GM21529 (cell line): ENCODE measurements at regions not wholly inside any gene's neighbourhood (a gene's known extent, or its start where the extent isn't known, plus 50 kb on each side); places are given as distances from the start of the nearest gene placed in this dataset.

ENCODE experiments used
- ATAC-seq: cut with Tn5 transposase; IDR thresholded peaks from one replicate; pipeline ENCODE4 v1.9.1; 2021; ENCODE audit not compliant: unreplicated experiment

DNA sequence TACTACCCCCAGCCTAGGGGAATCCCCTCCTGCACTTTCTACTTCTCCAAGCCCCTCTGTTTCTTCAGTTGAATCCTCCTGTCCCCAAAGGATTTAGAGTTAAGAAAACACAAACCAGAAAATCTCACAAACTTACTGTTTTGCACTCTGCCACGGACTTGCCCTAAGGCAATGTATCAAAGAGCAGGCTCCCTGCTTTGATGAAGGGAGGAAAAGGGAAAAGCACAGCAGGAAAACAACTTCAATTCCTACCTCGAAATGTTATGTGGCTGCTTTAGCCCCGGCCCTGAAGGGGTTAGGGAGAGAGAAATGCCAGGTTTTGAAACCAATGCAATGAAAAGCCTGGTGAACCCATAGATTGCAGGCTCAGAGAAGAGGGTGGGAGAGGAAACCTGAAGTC lies 254.7 kb downstream of the MAN2A1 start:
- no peak for ATAC-seq

DNA sequence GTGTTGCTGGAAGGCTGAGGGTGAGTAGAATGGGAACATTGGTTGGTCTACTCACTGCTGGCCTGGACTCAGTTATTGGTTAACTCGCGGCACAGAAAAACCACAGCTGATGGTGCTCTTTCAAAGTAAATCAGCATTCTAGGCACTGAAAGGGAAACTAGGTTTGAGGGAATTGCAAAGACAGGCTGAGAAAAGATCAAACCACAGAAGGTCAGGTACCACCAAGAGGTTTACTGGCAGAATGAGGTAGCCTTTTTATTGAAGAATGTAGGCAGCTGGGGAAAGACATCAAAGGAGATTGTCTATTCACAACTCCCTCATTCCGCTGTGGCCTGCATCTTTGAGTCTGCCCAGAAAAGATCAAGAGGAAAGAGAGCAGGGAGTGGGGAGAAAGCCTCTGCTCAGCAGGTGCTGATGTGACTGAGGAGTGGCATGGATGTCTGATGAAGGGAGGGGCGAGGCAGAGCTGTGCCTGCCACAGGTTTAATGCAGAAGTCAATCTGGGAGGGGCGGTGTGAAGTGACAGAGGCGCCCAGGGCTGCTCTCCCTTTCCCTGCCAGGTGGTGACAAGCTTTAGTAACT lies 255.5 kb downstream of the MAN2A1 start:
- no peak for ATAC-seq

DNA sequence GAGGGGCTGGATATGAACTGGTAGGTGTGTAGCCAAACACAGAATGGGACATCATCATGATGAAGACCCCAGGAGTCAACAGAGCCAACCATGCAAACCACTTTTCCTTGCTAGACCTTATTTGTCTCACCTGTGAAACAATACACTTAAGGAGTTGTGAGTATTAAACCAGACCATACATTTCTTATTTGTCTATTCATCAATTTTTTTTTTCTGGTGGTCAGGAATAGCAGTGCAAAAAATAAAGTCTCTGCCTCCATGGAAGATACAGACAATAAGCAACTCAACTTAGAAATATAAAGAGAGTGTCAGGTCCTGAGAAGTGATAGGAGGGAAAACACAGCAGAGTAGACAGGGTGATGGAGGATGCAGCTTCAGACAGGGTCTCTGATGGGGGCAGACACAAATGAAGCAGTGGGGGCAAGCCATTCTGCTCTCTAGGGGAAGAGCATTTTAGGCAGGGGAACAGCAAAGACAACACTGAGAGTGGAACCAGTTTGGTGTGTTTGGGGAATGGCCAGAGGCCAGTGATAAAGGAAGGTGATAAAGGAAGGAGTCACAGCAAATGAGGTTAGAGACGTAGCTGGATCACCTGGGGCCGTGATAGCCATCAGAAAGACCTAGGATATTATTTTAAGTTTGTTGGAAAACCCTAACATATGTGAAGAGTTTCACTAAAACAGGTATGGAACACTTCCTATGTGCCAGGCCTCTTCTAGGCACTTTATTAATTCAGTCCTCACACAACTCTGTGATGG lies 256.2 kb downstream of the MAN2A1 start:
- no peak for ATAC-seq

DNA sequence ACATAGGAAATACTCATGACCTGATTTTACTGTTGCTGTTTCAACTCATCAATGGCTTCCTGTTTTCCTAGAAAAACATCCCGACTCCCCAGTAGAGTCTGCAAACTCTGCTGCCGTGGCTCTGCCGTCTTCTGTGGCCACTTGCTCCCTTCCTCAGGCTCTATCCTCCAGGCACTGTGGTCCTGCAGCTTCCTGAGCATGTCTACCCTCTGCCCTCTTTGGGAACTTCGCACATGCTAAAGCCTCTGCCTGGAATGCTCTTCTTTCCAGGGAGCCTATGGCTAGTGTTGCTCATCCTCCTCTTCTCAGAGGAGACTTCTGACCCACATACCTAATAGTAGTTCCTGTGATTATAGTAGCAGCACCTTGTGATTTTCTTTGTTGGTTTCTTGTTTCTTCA lies 256.9 kb downstream of the MAN2A1 start:
- ATAC-seq, result no peak

DNA sequence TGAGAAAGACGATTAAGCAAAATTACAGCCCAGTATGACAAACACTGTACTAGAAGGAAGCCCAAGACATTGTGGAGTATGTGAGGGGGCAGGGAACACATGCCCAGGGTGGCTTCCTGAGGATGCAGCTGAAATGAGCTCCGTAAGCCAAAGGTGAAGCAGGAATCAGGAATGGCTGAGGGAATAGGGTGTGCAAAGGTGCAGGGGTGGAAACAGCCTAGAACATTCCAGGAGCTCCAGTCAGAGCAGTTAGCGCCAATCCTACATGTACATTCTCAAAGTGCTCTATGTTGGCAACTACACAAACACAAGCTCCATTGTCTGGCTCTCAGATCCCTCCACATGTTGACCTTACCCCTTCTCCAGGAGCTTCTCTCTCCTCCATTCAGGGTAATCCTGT lies 257.9 kb downstream of the MAN2A1 start:
- ATAC-seq, result no peak

DNA sequence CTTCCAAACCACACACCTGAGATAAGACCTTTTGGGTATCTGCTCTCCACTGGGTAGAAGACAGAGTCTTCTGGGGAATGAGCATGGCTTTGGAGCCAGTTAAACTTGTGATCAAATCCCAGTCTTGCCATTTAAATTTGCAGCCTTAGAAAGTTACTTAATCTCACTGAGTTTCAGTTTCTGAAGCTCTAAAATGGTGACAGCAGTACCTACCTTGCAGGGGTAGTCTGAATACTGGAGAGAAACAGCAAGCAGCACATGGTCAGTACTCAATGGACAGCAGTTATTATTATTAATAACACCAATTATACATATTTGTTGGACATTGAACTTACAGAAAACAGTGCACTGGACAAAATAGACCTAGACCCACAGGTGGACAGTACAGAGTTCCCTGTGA lies 260.9 kb downstream of the MAN2A1 start:
- ATAC-seq, result no peak

DNA sequence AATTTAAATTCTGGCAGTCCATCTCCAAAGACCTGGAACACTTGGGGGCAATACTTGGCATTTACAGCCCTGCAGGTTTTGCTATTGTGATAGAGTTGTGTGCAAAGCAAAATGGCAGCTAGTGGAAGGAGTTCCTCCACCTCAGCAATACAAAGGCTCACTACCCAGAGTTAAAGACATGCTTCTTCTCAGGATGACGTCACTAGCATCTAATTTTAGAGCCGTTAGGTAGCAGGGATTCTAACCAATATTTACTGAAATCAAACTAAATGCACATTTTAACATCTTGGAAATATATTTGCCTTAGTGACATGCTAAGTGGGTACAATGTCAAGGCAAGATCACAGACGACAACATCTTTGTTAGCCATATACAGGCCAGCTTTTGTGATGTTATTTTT lies 261.6 kb downstream of the MAN2A1 start:
- ATAC-seq, result no peak

DNA sequence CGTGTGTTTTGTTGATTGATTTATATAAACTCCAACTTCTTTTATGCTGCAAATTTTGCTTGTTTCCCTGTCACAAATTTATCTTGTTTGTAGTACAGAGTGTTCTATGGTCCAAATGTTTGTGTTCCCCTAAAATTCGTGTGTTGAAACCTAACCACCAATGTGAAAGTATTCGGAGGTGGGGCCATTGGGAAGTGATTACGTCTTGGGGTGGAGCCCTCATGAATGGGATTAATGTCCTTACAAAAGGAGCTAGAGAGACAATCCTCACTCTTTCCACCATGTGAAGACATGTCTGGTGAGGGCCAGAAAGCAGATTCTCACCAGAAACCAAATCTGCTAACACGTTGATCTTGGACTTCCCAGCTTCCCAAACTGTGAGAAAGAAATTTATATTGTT lies 262.0 kb downstream of the MAN2A1 start:
- no peak for ATAC-seq

DNA sequence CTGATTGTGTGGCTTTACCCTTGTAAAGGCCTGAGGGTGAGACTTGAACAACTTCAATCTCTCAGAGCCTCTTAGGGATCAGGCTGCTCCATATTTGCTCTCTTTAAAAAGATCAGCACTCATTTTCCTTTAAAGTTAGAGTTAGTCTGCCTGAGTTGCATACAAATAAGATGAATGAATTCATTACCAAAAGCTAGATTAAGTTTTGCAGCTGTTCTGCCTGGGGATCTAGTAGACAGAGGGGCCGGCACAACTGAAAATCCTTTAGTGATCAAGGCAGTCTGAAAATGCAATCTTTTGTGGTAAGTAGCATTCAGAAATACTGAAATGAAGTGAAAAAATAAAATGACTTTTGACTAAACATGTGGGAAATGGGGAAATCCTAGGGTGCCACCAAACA lies 264.0 kb downstream of the MAN2A1 start:
- no peak for ATAC-seq

DNA sequence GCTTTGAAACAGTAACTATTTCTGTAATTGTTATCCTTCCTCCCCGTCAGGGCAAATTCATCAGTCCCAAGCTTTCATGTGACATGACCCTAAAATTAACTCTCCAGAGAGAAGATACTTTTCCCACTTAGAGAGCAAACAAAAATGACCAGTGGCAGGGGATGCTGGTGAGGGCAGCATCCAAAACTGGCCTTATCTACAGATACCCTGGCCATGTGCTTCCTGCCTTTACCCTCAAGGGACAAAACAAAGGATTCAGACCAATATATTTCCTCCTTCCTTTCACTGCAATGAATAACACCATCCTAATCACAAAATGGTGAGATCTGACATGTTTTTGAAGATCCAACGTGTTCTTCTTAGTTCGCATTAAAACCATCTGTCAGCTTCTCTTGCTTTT lies 267.2 kb downstream of the MAN2A1 start:
- ATAC-seq, result no peak

DNA sequence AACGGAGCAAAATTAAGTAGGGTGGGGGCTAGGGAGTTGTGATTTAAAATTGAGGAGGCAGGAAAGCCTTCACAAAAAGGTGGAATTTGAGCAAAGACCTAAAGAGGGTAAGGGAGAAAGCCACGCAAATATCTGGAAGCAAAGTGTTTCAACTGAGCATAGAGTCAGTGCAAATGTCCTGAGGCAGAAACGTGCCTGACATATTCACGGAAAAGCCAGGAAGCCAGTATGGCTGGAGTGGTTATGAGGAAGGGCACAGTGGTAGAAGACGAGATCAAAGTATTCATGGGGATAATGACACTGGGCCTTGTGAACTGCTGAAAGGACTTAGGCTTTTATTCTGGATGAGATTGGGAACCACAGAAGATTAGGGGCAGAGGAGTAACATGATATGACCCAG lies 268.4 kb downstream of the MAN2A1 start:
- no peak for ATAC-seq

DNA sequence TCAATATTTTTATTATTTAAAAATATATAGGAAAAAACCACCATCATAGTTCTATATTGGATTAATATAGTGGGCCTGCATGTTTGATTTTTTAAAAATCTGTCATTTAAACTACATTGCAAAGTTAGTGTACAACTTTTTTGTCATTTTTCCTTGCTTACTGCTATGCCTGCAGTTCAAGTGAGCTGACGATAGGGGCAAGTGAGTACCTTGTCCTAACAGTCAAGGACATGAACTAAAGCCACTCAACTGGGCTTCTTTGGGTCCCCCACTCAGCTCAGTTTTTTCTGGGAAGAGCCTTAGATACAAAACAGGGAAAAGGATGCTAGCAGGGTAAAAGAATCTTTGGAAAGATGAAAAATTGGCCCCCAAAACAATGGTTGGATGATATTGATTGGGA lies 269.9 kb downstream of the MAN2A1 start:
- ATAC-seq, result no peak

DNA sequence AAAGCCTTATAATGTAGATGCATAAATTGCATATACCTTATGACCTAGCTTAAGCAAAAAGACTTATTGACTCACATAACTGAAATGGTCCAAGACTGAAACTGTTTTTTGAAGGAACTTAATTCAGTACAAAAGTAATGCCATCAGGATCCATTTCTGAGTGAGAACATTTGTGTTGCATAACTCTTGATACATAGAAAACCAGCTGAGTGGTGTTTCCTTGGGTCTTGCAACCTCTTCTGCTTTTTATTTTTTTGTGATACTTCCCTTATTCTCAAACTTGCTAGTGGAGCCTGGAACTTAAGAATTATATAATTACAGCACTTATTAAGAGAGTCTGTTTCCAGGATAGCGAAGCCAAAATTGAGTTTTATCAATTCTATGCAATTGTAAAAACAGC lies 272.0 kb downstream of the MAN2A1 start:
- ATAC-seq, result no peak

DNA sequence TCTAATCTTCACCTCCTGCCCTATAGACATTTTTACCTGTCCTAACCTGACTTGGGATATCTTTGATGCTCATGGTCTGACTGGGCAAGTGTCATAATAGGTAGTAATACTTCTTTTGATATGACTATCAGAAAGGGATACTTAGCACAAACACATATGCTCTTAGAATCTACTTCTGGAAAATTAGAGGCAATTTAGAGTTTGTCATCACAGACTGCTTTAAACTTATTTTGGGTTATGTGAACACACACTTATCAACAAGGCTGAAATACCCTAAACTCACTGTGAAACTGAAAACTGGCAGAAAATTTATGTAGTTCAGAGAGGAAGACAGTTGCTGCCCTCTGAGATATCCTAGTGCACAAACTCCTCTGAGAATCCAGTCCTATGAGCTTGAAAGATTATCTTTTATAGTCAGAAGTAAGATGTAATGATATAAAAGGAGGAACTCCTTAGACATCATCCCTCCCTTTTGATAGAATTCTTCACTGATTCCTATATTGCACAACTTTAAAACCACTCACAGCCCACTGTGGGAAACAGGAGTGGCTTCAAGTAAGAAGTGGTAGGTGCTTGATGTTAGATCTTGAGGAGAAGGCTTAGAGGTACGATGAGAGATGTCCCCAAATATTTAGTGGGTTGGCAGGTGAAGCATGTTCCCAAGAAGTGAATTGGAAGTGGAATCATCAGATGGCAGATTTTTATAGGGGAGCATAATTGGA lies 273.3 kb downstream of the MAN2A1 start:
- no peak for ATAC-seq

DNA sequence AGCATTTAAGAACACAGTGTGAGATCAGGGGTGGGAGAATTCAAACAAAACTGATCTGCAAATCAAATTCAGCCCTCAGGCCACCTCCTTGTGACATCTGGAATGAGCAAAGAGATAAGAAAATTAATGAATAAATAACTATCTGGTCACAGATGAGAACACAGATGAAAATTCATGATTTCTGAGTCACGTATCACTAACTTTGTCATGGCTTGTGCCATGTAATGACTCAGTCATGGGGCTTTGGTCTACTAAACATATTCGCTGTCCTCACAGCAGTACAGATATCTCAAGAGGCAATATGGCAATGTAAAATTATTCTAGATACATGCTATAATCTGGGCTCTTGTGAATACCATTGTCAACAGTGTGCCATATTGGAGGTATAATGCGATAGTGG lies 274.4 kb downstream of the MAN2A1 start:
- ATAC-seq, result no peak

DNA sequence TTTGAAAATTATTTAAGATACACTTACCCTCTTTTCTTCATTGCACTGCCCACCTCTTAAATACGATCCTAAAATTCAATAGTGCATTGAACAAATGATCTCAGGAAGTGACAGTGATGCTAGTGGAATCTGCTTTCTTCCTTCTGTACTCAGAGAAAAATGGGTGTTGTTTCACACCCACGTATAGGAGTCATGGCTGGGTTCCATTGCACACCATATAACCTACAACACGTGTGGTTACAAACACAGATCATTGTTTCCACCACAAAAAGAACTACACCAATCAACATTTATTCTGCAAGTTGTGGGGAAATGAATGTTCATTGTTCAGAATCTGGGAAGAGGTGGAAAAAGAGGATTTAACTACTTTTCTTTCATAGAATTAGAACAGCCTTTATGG lies 275.9 kb downstream of the MAN2A1 start:
- no peak for ATAC-seq

DNA sequence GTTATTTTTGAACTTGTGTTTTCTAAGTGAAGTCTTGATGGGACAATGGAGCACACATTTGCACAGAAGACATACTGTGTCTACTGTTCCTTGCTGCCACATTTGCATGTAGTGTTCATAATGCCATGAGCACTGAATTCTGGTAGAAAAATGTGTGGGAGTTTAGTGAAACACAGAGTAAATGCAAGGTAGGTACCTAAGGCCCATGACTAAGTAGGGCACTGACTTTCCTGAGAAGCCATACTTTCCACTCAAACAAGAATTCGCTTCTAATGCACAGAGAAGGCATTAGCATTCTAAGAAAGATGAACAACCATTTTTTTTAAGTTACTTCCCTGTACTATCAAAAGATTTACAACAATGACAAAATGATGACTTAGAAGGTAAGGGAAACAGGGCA lies 282.2 kb downstream of the MAN2A1 start:
- ATAC-seq, result no peak

DNA sequence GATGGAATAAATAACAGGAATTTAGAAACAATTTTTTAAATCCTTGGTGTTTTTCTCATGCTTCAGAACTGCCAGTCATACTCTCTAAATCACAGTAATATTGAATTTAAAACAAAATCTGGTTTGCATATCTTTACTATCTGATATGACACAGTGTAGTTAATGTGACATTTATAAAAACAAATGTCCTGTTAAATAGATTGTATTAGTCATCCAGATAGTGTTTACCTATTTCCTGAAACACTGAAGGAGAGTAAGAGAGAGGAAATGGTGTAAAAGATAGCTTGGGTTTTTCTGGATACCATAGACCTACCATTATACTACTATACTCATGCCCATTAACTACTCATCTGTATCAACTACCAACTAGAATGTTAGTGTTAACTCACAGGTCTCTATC lies 292.3 kb downstream of the MAN2A1 start:
- no peak for ATAC-seq

DNA sequence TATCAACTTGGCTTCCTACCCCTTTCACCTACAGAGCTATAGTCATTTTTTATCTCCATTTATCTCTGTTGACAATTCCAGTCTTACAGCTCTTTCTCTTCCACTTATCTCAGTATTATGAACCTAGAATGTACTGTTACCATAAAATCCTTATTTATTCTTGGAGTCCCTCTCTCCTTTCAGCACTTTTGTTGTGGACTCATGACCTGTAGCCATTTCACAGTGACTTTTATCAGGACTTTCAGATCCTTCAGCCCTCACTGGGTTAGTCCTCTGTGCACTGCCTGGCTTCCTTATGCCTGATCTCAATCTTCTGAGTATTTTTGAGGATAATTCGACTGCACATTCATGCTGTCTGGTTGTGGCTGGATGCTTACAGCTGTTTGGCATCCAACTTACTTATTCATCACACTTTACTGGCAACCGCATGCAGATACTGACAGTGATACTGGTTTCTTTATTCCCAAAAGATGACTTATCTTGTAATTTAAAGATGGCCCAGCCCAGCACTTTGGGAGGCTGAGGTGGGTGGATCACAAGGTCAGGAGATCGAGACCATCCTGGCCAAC lies 293.3 kb downstream of the MAN2A1 start:
- no peak for ATAC-seq

DNA sequence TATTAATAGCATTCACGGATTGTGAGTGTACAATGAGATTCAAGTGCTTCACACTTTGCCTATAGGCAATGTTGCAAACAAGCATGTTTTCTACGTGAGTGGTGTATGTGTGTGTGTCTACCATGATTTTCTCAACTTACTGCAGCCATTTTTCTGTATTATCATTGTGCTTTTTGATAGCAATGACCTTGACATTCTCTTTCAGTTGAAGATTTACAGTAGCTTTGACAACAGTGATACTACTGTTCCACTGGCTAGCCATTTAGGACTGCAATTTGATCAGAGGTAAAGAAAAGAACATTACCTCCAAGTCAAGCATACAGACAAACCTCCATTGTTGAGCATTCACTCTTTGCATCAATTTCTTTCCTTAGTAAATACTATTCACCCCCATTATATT lies 297.0 kb downstream of the MAN2A1 start:
- no peak for ATAC-seq

DNA sequence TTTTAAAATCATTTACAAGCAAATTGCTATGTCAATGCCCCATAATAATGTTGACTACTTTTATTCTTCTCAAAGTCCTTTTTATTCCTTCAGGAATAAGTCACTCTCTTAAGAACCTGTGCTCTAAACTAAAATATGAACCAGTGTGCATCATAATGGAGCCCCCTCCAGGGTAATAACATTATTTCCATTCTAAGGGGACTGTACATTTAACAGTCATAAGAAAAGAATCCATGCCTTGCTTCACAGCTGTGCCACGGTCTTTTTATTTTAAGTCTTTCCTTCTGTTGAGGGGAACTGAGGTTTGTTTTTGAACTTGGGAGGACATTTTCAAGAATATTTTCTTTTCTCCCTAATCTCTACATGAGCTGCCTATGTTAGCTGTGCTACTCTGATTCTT lies 297.6 kb downstream of the MAN2A1 start:
- ATAC-seq, result no peak

DNA sequence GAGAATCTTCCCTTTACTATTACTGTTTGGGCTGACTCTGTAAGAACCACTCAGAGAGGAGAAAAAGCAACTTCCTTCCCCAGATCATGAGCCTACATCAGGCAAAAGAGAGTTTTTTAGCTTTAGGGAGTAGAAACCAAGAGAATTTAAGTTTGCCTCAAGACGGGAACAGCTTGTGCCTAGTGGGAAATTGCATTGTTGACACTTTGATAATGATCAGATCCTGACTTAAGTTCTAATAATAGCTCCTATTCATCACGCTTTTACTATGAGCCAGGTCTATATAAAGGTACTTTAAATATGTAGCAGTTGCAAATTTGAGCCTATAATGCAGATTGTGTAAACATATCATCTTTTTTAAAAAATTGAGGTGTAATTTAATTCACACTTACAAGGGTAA lies 298.2 kb downstream of the MAN2A1 start:
- ATAC-seq, result no peak
